ENCODE measurements at regions not wholly inside any gene's neighbourhood (a gene's known extent, or its start where the extent isn't known, plus 50 kb on each side); places are given as distances from the start of the nearest gene placed in this dataset.
"Not testable (repeated sequence)": the region's sequence is repeated elsewhere in the genome, so short reads cannot be mapped to it uniquely, and the experiment has no call there.

DNA sequence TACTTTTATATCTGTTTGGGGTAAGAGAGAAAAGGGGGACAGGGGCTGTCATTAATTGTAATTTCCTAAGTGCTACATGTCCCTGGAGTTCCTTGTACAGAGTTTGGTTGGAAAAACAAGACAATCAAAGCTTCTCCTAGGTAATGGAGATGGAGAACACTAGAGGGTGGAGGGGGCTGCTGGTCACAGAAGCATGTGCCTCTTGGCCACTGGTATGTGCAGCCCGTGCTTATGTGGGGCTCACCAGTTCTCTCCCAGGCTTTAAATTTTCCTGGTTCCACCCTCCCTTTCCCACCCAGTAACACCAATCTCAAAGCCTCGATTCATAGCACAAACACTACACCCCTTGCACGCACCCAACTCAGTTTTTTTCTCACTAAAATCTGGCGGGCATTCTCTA lies 165.6 kb downstream of the SAMD5 start:
- no peak for DNase-seq (ENCODE audit: low spot score)

DNA sequence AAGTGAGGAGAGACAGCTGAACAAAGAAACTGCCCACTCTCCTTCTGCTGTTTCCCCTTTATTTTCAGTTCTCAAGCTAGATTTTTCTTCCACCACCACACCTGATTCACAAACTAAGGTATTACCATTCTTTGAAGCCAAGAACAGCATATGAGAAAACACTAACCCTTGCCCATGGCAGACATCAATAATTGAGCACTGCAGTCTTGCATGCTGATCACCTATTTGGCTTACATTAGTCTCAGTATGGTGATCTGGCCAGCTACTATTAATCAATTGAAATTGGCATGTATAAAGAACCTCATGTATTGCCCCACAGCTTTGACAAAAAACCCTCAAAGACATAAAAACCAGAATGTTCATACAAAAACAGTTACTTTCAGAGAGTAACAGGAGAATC lies 166.3 kb downstream of the SAMD5 start:
- no peak for DNase-seq (ENCODE audit: low spot score)

- DNase-seq (ENCODE audit: low spot score): no peak
Observed at GRCh38 chr6:147675281-147675680, 166.8 kb downstream of the SAMD5 start.

GRCh38 chr6:147676495-147677199 lies 168.2 kb downstream of the SAMD5 start:
- no peak for DNase-seq (ENCODE audit: low spot score)

DNA sequence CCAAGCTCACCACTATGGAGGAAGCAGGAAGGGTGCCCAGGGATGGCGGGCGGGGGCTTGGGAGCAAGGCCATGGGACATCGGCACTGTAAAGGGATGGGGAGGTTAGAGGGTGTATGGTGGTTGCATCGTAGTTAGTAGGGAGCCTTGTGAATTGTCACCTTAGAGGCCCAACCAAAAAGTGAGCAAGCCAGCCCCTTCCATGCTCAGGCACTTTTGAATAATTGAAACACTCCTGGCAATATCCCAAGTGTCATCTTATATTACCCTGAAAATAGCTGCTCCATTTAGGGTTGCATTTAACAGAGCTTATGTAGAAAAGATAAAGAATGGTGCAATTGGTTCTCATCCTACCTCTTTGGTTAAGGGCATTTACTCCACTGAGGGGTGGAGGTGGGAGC lies 169.2 kb downstream of the SAMD5 start:
- no peak for DNase-seq (ENCODE audit: low spot score)

- DNase-seq (ENCODE audit: low spot score): no peak
Observed at GRCh38 chr6:147678253-147678652, 169.8 kb downstream of the SAMD5 start.

- DNase-seq (ENCODE audit: low spot score): no peak
Observed at GRCh38 chr6:147684906-147685305, 176.4 kb downstream of the SAMD5 start.

DNA sequence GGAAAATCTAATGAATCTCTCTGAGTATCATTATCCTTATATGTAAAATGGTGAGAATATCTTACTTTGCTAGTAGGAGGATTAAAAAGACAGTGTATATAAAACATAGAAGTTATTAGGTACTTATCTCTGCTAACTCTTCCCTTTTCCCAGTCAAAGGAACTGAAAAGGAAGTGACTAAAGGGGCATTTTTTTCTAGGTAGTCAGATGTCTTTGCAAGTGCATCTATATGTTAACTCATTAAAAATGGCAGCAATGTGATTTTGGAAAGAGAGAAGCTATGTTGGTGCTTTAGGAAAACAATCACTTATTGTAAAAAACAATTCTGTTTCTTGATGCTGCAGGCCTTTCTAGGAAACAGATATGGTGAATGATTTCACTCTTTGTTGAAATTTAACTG lies 180.9 kb downstream of the SAMD5 start:
- no peak for DNase-seq (ENCODE audit: low spot score)

DNA sequence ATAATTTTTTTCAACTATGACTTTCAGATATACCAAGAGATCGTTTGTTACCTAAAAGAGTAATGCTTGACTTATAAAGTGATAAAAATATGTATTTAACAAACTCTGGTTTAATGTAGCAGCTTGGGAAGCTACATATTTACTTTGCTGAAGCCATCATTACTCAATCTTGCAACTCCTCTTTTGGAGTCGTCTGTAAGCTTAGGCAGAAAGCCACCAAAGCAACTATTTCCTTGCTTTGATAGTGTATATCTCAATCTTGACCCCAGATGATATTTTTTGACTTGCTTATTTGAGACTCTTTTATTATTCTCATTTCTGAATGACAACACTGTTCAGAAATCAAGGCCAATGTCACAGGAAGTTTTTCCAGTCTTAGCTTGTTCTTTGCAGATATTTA lies 183.0 kb downstream of the SAMD5 start:
- no peak for DNase-seq (ENCODE audit: low spot score)

DNA sequence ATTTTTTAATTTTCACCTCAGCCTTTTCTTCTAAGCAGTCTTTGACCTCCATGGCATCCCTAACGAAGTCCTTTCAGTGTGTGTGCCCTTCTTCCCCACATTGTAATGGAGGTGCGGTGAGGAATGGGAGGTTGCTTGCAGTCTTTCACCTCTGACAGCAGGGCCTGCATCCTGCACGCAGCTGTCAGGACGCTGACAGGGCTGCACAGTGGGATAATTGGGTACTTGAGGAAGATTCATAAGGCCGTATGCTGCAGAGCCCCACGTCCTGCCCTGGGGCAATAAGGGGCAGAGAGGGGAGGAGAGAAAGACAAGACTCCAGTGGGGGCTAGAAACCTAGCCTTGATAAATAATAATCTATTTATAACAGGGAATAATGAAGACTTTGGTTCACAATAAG lies 184.7 kb downstream of the SAMD5 start:
- DNase-seq (ENCODE audit: low spot score): no peak

DNA sequence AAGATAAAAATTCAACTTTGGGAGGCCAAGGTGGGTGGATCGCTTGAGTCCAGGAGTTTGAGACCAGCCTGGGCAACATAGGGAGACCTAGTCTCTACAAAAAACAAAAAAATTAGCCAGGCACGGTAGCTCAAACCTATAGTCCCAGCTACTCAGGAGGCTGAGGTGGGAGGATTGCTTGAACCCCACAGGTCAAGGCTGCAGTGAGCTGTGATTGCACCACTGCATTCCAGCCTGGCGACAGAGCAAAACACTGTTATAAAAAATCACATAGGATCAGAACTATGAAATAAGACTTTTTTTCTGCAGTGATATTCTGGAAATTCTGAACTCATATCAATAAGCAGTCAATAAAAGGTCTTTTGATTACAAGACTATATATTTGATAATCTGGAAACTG lies 186.1 kb downstream of the SAMD5 start:
- DNase-seq (ENCODE audit: low spot score): not testable (repeated sequence)

- no peak for DNase-seq (ENCODE audit: low spot score)
Observed at GRCh38 chr6:147695819-147696218, 187.3 kb downstream of the SAMD5 start.

- DNase-seq (ENCODE audit: low spot score): no peak
Observed at GRCh38 chr6:147699140-147699539, 190.7 kb downstream of the SAMD5 start.

- no peak for DNase-seq (ENCODE audit: low spot score)
Observed at GRCh38 chr6:147699637-147700036, 191.1 kb downstream of the SAMD5 start.

- no peak for DNase-seq (ENCODE audit: low spot score)
Observed at GRCh38 chr6:147700436-147701209, 192.1 kb downstream of the SAMD5 start.

- no peak for DNase-seq (ENCODE audit: low spot score)
Observed at GRCh38 chr6:147704691-147705090, 196.2 kb downstream of the SAMD5 start.

- DNase-seq (ENCODE audit: low spot score): no peak
Observed at GRCh38 chr6:147707524-147707923, 199.0 kb downstream of the SAMD5 start.

DNA sequence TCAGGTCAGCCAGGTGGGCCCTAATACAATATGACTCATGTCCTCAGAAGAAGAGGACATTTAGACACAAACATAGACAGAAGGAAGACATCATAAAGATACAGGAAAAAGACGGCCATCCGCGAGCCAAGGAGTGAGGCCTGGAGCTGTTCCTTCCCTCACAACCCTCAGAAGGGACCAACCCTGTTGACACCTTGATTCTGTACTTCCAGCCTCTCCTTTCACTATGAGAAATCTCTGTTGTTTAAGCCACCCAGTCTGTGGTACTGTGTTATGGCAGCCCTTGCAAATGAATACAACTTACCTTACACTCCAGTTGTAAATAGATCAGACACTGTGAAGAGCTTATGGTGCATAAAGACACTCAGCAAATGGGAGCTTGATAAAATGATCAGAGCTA lies 199.7 kb downstream of the SAMD5 start:
- DNase-seq (ENCODE audit: low spot score): no peak

DNA sequence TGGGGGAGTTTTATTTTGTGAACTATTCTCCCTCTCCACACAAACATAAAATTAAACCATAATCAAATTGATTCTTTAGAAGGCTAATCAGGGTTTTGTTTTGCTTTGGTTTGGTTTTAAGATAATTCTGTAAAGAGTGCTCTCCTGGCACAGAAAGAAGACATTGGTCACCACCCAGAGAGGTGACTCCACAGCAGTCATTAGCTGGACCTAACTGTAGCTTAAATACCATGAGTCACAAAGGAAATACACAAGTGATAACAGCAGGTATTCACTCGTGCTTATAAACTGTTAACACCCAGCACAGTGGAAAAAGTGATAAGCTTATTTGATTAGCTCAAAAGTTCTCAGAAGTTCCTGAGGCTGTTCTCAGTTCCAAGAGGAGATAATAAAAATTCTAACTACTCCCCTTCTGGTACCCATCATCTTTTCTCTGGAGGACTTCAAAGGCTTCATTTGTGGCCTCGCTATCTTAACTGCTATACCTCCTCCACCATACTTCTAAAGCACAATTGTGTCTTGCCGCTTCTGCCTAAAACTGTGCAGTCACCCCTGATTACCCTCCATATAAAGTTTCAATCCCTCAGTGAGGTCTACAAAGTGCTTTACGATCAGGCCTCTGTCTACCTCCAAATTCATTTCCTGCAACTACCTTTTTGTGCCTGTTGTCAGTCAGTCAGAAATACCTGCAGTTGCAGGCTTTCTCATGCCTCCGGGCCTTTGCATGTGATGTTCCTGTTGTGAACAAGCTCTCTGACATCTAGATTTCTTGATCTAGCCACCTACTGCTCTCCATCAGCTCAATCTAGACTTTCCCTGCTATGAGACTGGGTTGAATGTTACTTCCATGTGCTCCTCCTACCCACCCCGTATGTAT lies 201.1 kb downstream of the SAMD5 start:
- DNase-seq (ENCODE audit: low spot score): no peak

DNA sequence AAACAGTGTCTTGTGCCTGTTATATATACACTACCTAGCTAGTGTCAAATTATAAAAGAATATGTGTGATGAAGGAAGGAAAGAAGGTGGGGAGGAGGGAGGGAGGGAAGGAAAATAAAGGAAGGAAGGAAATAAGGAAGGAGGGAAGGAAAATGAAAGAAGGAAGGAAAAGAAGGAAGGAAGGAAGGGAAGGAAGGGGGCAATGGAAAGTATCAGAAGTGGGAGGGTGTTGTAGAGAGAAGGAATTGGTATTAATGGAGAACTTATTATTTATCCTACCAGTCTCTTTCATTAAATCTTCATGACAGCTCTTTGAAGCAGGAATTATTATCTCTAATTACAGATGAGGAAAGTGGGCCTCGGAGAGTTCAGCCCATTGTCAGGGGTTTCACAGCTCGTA lies 202.4 kb downstream of the SAMD5 start:
- DNase-seq (ENCODE audit: low spot score): no peak

DNA sequence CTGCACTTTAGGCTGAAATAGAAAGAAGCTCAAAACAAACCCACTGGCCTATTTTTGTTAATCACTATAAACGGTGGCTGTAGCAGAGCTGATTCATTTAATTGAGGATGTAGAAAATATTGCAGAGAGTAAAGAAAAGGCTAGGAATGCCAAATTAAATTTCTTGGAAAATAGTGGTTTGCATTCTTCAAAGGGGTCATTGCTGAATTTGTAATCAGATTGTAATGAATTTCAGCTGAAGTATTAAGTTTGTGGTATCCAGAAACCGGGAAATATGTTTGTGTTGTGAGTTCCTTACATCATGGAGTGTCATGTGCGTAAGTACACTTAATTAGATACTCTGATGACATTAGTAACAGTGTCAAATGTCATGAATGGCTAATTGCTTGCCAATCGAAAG lies 203.0 kb downstream of the SAMD5 start:
- DNase-seq (ENCODE audit: low spot score): no peak

- no peak for DNase-seq (ENCODE audit: low spot score)
Observed at GRCh38 chr6:147712841-147713240, 204.4 kb downstream of the SAMD5 start.

- DNase-seq (ENCODE audit: low spot score): no peak
Observed at GRCh38 chr6:147715035-147715434, 206.5 kb downstream of the SAMD5 start.

All from SW480 (cell line).